Prostate gland (tissue), 2 donors: ENCODE measurements at regions not wholly inside any gene's neighbourhood (a gene's known extent, or its start where the extent isn't known, plus 50 kb on each side); places are given as distances from the start of the nearest gene placed in this dataset.

Source experiments
- CTCF ChIP-seq, 4 experiments: fragments of 200-600 bp in 2 of 4; fragments of 450-650 bp in 2 of 4; sonication (generic) in 2 of 4; IDR thresholded peaks; 1 replicate in 3 of 4; 2 replicates in 1 of 4; pipeline ENCODE4 v1.5.1; 2016 to 2019; ENCODE audit warnings: antibody characterized with exemption in 4 of 4, mild to moderate bottlenecking in 2 of 4, moderate library complexity in 2 of 4
- POLR2A ChIP-seq: fragments of 450-650 bp; IDR thresholded peaks from one replicate; pipeline ENCODE4 v1.6.1; 2016; ENCODE audit warnings: antibody characterized with exemption, mild to moderate bottlenecking

GRCh38 chr20:58144096-58144495, 84.4 kb downstream of the ANKRD60 start:
- no peak for TF ChIP-seq CTCF (IDR thresholded peaks at IDR 0.05)
- TF ChIP-seq POLR2A = no peak
